ENCODE measurements at regions not wholly inside any gene's neighbourhood (a gene's known extent, or its start where the extent isn't known, plus 50 kb on each side); places are given as distances from the start of the nearest gene placed in this dataset.

- TF ChIP-seq U2AF2 (IDR thresholded peaks at IDR 0.05; ENCODE audit: low read depth, low read length) (no peak), ZBED4 (CRISPR knock-in tag; IDR thresholded peaks at IDR 0.05; ENCODE audit: borderline replicate concordance) (no peak), HNF4G (IDR thresholded peaks at IDR 0.05; ENCODE audit: borderline replicate concordance, low read depth, low read length) (peak; percentile 26; the same call in 1 of the 2 replicates), HNF4G (CRISPR knock-in tag; IDR thresholded peaks at IDR 0.05; ENCODE audit: borderline replicate concordance, low read depth) (no peak), ELF1 (CRISPR knock-in tag; IDR thresholded peaks at IDR 0.05) (peak; percentile 56), ZNF563 (CRISPR knock-in tag; IDR thresholded peaks at IDR 0.05) (no peak), NONO (IDR thresholded peaks at IDR 0.05) (no peak), NONO (CRISPR knock-in tag; conservative IDR thresholded peaks at IDR 0.05) (no peak), HDAC1 (CRISPR knock-in tag; IDR thresholded peaks at IDR 0.05) (peak; percentile 45; the same call in 1 of the 2 replicates)
- TF ChIP-seq, protein P1, sequence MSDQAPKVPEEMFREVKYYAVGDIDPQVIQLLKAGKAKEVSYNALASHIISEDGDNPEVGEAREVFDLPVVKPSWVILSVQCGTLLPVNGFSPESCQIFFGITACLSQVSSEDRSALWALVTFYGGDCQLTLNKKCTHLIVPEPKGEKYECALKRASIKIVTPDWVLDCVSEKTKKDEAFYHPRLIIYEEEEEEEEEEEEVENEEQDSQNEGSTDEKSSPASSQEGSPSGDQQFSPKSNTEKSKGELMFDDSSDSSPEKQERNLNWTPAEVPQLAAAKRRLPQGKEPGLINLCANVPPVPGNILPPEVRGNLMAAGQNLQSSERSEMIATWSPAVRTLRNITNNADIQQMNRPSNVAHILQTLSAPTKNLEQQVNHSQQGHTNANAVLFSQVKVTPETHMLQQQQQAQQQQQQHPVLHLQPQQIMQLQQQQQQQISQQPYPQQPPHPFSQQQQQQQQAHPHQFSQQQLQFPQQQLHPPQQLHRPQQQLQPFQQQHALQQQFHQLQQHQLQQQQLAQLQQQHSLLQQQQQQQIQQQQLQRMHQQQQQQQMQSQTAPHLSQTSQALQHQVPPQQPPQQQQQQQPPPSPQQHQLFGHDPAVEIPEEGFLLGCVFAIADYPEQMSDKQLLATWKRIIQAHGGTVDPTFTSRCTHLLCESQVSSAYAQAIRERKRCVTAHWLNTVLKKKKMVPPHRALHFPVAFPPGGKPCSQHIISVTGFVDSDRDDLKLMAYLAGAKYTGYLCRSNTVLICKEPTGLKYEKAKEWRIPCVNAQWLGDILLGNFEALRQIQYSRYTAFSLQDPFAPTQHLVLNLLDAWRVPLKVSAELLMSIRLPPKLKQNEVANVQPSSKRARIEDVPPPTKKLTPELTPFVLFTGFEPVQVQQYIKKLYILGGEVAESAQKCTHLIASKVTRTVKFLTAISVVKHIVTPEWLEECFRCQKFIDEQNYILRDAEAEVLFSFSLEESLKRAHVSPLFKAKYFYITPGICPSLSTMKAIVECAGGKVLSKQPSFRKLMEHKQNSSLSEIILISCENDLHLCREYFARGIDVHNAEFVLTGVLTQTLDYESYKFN (CRISPR knock-in tag; conservative IDR thresholded peaks at IDR 0.05), result peak; percentile 2; the same call in 1 of the 2 replicates
- TF ChIP-seq, protein P2, sequence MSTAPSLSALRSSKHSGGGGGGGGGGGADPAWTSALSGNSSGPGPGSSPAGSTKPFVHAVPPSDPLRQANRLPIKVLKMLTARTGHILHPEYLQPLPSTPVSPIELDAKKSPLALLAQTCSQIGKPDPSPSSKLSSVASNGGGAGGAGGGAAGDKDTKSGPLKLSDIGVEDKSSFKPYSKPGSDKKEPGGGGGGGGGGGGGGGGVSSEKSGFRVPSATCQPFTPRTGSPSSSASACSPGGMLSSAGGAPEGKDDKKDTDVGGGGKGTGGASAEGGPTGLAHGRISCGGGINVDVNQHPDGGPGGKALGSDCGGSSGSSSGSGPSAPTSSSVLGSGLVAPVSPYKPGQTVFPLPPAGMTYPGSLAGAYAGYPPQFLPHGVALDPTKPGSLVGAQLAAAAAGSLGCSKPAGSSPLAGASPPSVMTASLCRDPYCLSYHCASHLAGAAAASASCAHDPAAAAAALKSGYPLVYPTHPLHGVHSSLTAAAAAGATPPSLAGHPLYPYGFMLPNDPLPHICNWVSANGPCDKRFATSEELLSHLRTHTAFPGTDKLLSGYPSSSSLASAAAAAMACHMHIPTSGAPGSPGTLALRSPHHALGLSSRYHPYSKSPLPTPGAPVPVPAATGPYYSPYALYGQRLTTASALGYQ (CRISPR knock-in tag; IDR thresholded peaks at IDR 0.05), result no peak
These were observed 331.6 kb downstream of the DYSF start (continued) for GRCh38 chr2:71784734-71785511.

Measured in HepG2 (cell line).